BLaER1 treated with 17β-estradiol and CSF1 and Interleukin-3, amounts not matched to agents 10 nM and 100 nM (cell line): ENCODE measurements at regions not wholly inside any gene's neighbourhood (a gene's known extent, or its start where the extent isn't known, plus 50 kb on each side); places are given as distances from the start of the nearest gene placed in this dataset.
"Not testable (repeated sequence)": the region's sequence is repeated elsewhere in the genome, so short reads cannot be mapped to it uniquely, and the experiment has no call there.

Experiments used
- H3K27ac ChIP-seq, 11 experiments: shearing (Covaris generic); formaldehyde crosslinking; 2 replicates each; pipeline ENCODE4 v1.8.1; 2022
- H3K27me3 ChIP-seq, 11 experiments: shearing (Covaris generic); formaldehyde crosslinking; 2 replicates each; pipeline ENCODE4 v1.8.1; 2022
- H3K36me3 ChIP-seq, 11 experiments: shearing (Covaris generic); formaldehyde crosslinking; 2 replicates each; pipeline ENCODE4 v1.8.1; 2022
- H3K4me1 ChIP-seq, 10 experiments: shearing (Covaris generic); formaldehyde crosslinking; 2 replicates each; pipeline ENCODE4 v1.8.1; 2022
- H3K4me2 ChIP-seq, 11 experiments: shearing (Covaris generic); formaldehyde crosslinking; 2 replicates each; pipeline ENCODE4 v1.8.1; 2022
- H3K4me3 ChIP-seq, 10 experiments: shearing (Covaris generic); formaldehyde crosslinking; 2 replicates each; pipeline ENCODE4 v1.8.1; 2022
- H3K9ac ChIP-seq, 11 experiments: shearing (Covaris generic); formaldehyde crosslinking; 2 replicates each; pipeline ENCODE4 v1.8.1; 2022
- H3K9me3 ChIP-seq, 11 experiments: shearing (Covaris generic); formaldehyde crosslinking; replicated peaks in 1 of 11; 2 replicates each; pipeline ENCODE4 v1.8.1; 2022
- H4K20me1 ChIP-seq, 11 experiments: shearing (Covaris generic); formaldehyde crosslinking; 2 replicates each; pipeline ENCODE4 v1.8.1; 2022
- Cebpa-rat ChIP-seq, 11 experiments: shearing (Covaris generic); IDR thresholded peaks; 2 replicates each; pipeline ENCODE4 v1.8.1; 2022

GRCh38 chrX:82703551-82703950, 804.5 kb upstream of the POU3F4 start:
- Histone ChIP-seq H3K27me3 (peaks cover 91 to 100% (median 96%) of the 10 kb centered on the region in 11 experiments), H3K9me3 (no peaks in the 10 kb centered on the region), H3K4me2 (no peak overlapping the region), H3K36me3 (no peaks in the 10 kb centered on the region), H3K4me3 (no peak overlapping the region), H3K4me1 (no peaks in the 10 kb centered on the region), H3K9ac (no peak overlapping the region), H4K20me1 (no peaks in the 10 kb centered on the region; a peak in 1 of 22 replicates), H3K27ac (no peak overlapping the region)
- no peak for TF ChIP-seq Cebpa-rat (IDR thresholded peaks at IDR 0.05)

- no peaks in the 10 kb centered on the region for H4K20me1 ChIP-seq
- no peak for TF ChIP-seq Cebpa-rat (IDR thresholded peaks at IDR 0.05)
- no peaks in the 10 kb centered on the region for H3K36me3 ChIP-seq
- no peak overlapping the region for H3K4me3 ChIP-seq
- no peak overlapping the region for H3K27ac ChIP-seq
- H3K4me2 ChIP-seq = no peak overlapping the region
- 0 out of 22 replicates have a peak, but pooled peaks cover 0 to 2% (median 0%) of the 10 kb centered on the region in 11 experiments for H3K9me3 ChIP-seq
- no peaks in the 10 kb centered on the region for H3K4me1 ChIP-seq
- H3K9ac ChIP-seq = no peak overlapping the region
- peaks cover 71 to 89% (median 84%) of the 10 kb centered on the region in 11 experiments for H3K27me3 ChIP-seq
These were observed 796.6 kb upstream of the POU3F4 start for GRCh38 chrX:82711457-82711856.

- Histone ChIP-seq H3K4me3 (no peak overlapping the region), H3K9me3 (no peaks in the 10 kb centered on the region), H4K20me1 (no peaks in the 10 kb centered on the region), H3K9ac (no peak overlapping the region), H3K36me3 (no peaks in the 10 kb centered on the region), H3K4me1 (peaks cover 0 to 8% (median 0%) of the 10 kb centered on the region in 10 experiments; a peak in 1 of 20 replicates), H3K27ac (no peak overlapping the region), H3K4me2 (no peak overlapping the region), H3K27me3 (peaks cover 46 to 94% (median 81%) of the 10 kb centered on the region in 11 experiments)
- no peak for TF ChIP-seq Cebpa-rat (IDR thresholded peaks at IDR 0.05)
These were observed 786.2 kb upstream of the POU3F4 start for GRCh38 chrX:82721891-82722290.

GRCh38 chrX:82723806-82724205, 784.3 kb upstream of the POU3F4 start:
- Histone ChIP-seq H3K27ac (no peak overlapping the region), H3K27me3 (peaks cover 35 to 75% (median 62%) of the 10 kb centered on the region in 11 experiments), H3K4me3 (no peak overlapping the region), H3K9me3 (no peaks in the 10 kb centered on the region), H3K9ac (no peak overlapping the region), H3K36me3 (no peaks in the 10 kb centered on the region), H3K4me2 (no peak overlapping the region), H3K4me1 (peaks cover 0 to 8% (median 0%) of the 10 kb centered on the region in 10 experiments; a peak in 1 of 20 replicates), H4K20me1 (no peaks in the 10 kb centered on the region)
- TF ChIP-seq Cebpa-rat (IDR thresholded peaks at IDR 0.05) = no peak

GRCh38 chrX:82727436-82727835, 780.7 kb upstream of the POU3F4 start:
- not testable (repeated sequence) for H3K9me3 ChIP-seq, H3K36me3 ChIP-seq, H3K9ac ChIP-seq, H3K4me2 ChIP-seq, H3K4me3 ChIP-seq, H4K20me1 ChIP-seq, H3K27ac ChIP-seq, H3K4me1 ChIP-seq
- H3K27me3 ChIP-seq = peaks cover 25 to 42% (median 33%) of the 10 kb centered on the region in 11 experiments

- H3K4me2 ChIP-seq = peak overlapping the region in 1 of 11 experiments; percentile 62; a peak in 1 of 22 replicates
- no peak for TF ChIP-seq Cebpa-rat (IDR thresholded peaks at IDR 0.05)
These were observed 775.2 kb upstream of the POU3F4 start for GRCh38 chrX:82732861-82733260.

GRCh38 chrX:82734140-82734539, 774.0 kb upstream of the POU3F4 start:
- Histone ChIP-seq H3K4me1 (peaks cover 0 to 24% (median 0%) of the 10 kb centered on the region in 10 experiments; a peak in 8 of 20 replicates), H3K27me3 (peaks cover 15 to 41% (median 33%) of the 10 kb centered on the region in 11 experiments; a peak in 20 of 22 replicates), H3K4me3 (no peak overlapping the region), H3K36me3 (no peaks in the 10 kb centered on the region), H3K9me3 (no peaks in the 10 kb centered on the region), H3K9ac (no peak overlapping the region), H3K27ac (peak overlapping the region in 4 of 11 experiments; percentile 21 to 55 (median 33); a peak in 5 of 22 replicates), H3K4me2 (peak overlapping the region in 4 of 11 experiments; percentile 34 to 62 (median 42); a peak in 6 of 22 replicates), H4K20me1 (no peaks in the 10 kb centered on the region)
- TF ChIP-seq Cebpa-rat (IDR thresholded peaks at IDR 0.05) = no peak

More at GRCh38 chrX:82732861-82733260, 775.2 kb upstream of the POU3F4 start:
- Histone ChIP-seq H3K27me3 (peaks cover 15 to 41% (median 33%) of the 10 kb centered on the region in 11 experiments; a peak in 20 of 22 replicates), H4K20me1 (no peaks in the 10 kb centered on the region), H3K36me3 (no peaks in the 10 kb centered on the region), H3K4me1 (peaks cover 0 to 24% (median 0%) of the 10 kb centered on the region in 10 experiments; a peak in 8 of 20 replicates), H3K9me3 (no peaks in the 10 kb centered on the region), H3K4me3 (no peak overlapping the region), H3K27ac (peak overlapping the region in 1 of 11 experiments; percentile 35; a peak in 1 of 22 replicates), H3K9ac (no peak overlapping the region)

- not testable (repeated sequence) for H3K4me2 ChIP-seq, H3K36me3 ChIP-seq, H3K27ac ChIP-seq, H4K20me1 ChIP-seq, H3K9me3 ChIP-seq, H3K4me3 ChIP-seq, H3K9ac ChIP-seq
- Histone ChIP-seq H3K27me3 (peaks cover 26 to 56% (median 48%) of the 10 kb centered on the region in 11 experiments; a peak in 21 of 22 replicates), H3K4me1 (peaks cover 0 to 19% (median 0%) of the 10 kb centered on the region in 10 experiments; a peak in 8 of 20 replicates)
These were observed 769.8 kb upstream of the POU3F4 start for GRCh38 chrX:82738313-82738712.

- Histone ChIP-seq H3K9me3 (peaks cover 0 to 4% (median 0%) of the 10 kb centered on the region in 11 experiments; a peak in 1 of 22 replicates), H3K27ac (no peak overlapping the region), H3K4me1 (peaks cover 0 to 18% (median 7%) of the 10 kb centered on the region in 10 experiments; a peak in 11 of 20 replicates), H4K20me1 (no peaks in the 10 kb centered on the region), H3K4me3 (no peak overlapping the region), H3K36me3 (no peaks in the 10 kb centered on the region), H3K27me3 (peaks cover 31 to 57% (median 50%) of the 10 kb centered on the region in 11 experiments), H3K4me2 (no peak overlapping the region), H3K9ac (no peak overlapping the region)
- no peak for TF ChIP-seq Cebpa-rat (IDR thresholded peaks at IDR 0.05)
These were observed 765.7 kb upstream of the POU3F4 start for GRCh38 chrX:82742351-82742750.

- peak overlapping the region in 6 of 11 experiments; percentile 37 to 69 (median 60); a peak in 8 of 22 replicates for H3K27ac ChIP-seq
- peaks cover 0 to 29% (median 7%) of the 10 kb centered on the region in 10 experiments; a peak in 11 of 20 replicates for H3K4me1 ChIP-seq
- H3K4me3 ChIP-seq, H3K9me3 ChIP-seq, H3K36me3 ChIP-seq, H4K20me1 ChIP-seq, H3K9ac ChIP-seq: not testable (repeated sequence)
- H3K4me2 ChIP-seq = peak overlapping the region in 4 of 11 experiments; percentile 19 to 71 (median 38); a peak in 5 of 22 replicates
- peaks cover 49 to 90% (median 81%) of the 10 kb centered on the region in 11 experiments for H3K27me3 ChIP-seq
These were observed 762.4 kb upstream of the POU3F4 start for GRCh38 chrX:82745725-82746124.
